ENCODE measurements at regions not wholly inside any gene's neighbourhood (a gene's known extent, or its start where the extent isn't known, plus 50 kb on each side); places are given as distances from the start of the nearest gene placed in this dataset.
A peak's percentile ranks its signal among the peaks of the same experiment; 100 is the strongest.

GRCh38 chr20:57090590-57091560 is 175.6 kb downstream of the BMP7 start:
- DNase-seq, result peak; percentile 56

GRCh38 chr20:57091748-57092111 is 174.7 kb downstream of the BMP7 start:
- DNase-seq, result no peak

- peak; percentile 84 for DNase-seq
These were observed 174.1 kb downstream of the BMP7 start for GRCh38 chr20:57092112-57092899.

GRCh38 chr20:57092900-57093530 is 173.4 kb downstream of the BMP7 start:
- no peak for DNase-seq

GRCh38 chr20:57093766-57094165 is 172.7 kb downstream of the BMP7 start:
- no peak for DNase-seq

GRCh38 chr20:57094252-57094891 is 172.1 kb downstream of the BMP7 start:
- DNase-seq, result no peak

GRCh38 chr20:57094991-57095390 is 171.4 kb downstream of the BMP7 start:
- no peak for DNase-seq

- DNase-seq, result no peak
These were observed 171.0 kb downstream of the BMP7 start for GRCh38 chr20:57095426-57095825.

- DNase-seq, result no peak
These were observed 169.1 kb downstream of the BMP7 start for GRCh38 chr20:57097245-57097915.

- no peak for DNase-seq
These were observed 164.3 kb downstream of the BMP7 start for GRCh38 chr20:57102160-57102559.

- DNase-seq, result no peak
These were observed 163.9 kb downstream of the BMP7 start for GRCh38 chr20:57102566-57102965.

- DNase-seq, result no peak
These were observed 163.2 kb downstream of the BMP7 start for GRCh38 chr20:57103146-57103800.

- DNase-seq, result no peak
These were observed 162.3 kb downstream of the BMP7 start for GRCh38 chr20:57104113-57104512.

GRCh38 chr20:57104651-57105204 is 161.7 kb downstream of the BMP7 start:
- DNase-seq, result no peak

- no peak for DNase-seq
These were observed 160.3 kb downstream of the BMP7 start for GRCh38 chr20:57106030-57106682.

- no peak for DNase-seq
These were observed 159.7 kb downstream of the BMP7 start for GRCh38 chr20:57106692-57107091.

GRCh38 chr20:57107208-57107607 is 159.2 kb downstream of the BMP7 start:
- no peak for DNase-seq

- no peak for DNase-seq
These were observed 158.2 kb downstream of the BMP7 start for GRCh38 chr20:57108218-57108617.

- DNase-seq, result no peak
These were observed 157.5 kb downstream of the BMP7 start for GRCh38 chr20:57108742-57109570.

GRCh38 chr20:57109571-57109953 is 156.9 kb downstream of the BMP7 start:
- DNase-seq, result no peak

Measured in activated CD8-positive, alpha-beta memory T cell treated with anti-CD3 and anti-CD28 coated beads, Interleukin-2, amount 50 U/mL, for 48 hours (primary cell).